ENCODE measurements at regions not wholly inside any gene's neighbourhood (a gene's known extent, or its start where the extent isn't known, plus 50 kb on each side); places are given as distances from the start of the nearest gene placed in this dataset.

- no peak overlapping the region for H3K4me2 ChIP-seq (replicated peaks; ENCODE audit: extremely low read depth, low read length, poor library complexity, severe bottlenecking)
- intact Hi-C loops (cut with micrococcal nuclease) = no loop called here
- Mint-ChIP-seq H3K27ac (no peak overlapping the region), H3K27me3 (ENCODE audit: low read depth in 3 of 3) (no peaks in the 10 kb centered on the region), H3K4me1 (no peaks in the 10 kb centered on the region), H3K9me3 (peaks cover 0 to 7% (median 1%) of the 10 kb centered on the region in 7 donors), H3K36me3 (no peaks in the 10 kb centered on the region), H3K4me3 (no peak overlapping the region)
- DNase-seq = no peak
- no peaks in the 10 kb centered on the region for H3K4me1 ChIP-seq (ENCODE audit: control insufficient read depth in 1 of 2, insufficient read depth in 2 of 2, low read length in 2 of 2)
- no peaks in the 10 kb centered on the region for H3K79me2 ChIP-seq (ENCODE audit: insufficient read depth, low read length)
- H3K9me3 ChIP-seq (replicated peaks in 1 of 2; ENCODE audit: control insufficient read depth in 1 of 2, insufficient read depth in 1 of 2, low read length in 2 of 2) = no peaks in the 10 kb centered on the region
- no peaks in the 10 kb centered on the region for H3K36me3 ChIP-seq (replicated peaks in 1 of 2; ENCODE audit: control insufficient read depth in 1 of 2, insufficient read depth in 2 of 2, low read length in 2 of 2)
- H2AFZ ChIP-seq (ENCODE audit: insufficient read depth, low read depth, low read length, poor library complexity, severe bottlenecking) = no peak overlapping the region
- no peak overlapping the region for H3K4me3 ChIP-seq (replicated peaks in 1 of 3; ENCODE audit: low read depth in 2 of 3, low read length in 3 of 3)
- H3K27me3 ChIP-seq (ENCODE audit: control insufficient read depth in 2 of 2, insufficient read depth in 2 of 2, low read length in 2 of 2) = no peaks in the 10 kb centered on the region
- TF ChIP-seq, protein P1, sequence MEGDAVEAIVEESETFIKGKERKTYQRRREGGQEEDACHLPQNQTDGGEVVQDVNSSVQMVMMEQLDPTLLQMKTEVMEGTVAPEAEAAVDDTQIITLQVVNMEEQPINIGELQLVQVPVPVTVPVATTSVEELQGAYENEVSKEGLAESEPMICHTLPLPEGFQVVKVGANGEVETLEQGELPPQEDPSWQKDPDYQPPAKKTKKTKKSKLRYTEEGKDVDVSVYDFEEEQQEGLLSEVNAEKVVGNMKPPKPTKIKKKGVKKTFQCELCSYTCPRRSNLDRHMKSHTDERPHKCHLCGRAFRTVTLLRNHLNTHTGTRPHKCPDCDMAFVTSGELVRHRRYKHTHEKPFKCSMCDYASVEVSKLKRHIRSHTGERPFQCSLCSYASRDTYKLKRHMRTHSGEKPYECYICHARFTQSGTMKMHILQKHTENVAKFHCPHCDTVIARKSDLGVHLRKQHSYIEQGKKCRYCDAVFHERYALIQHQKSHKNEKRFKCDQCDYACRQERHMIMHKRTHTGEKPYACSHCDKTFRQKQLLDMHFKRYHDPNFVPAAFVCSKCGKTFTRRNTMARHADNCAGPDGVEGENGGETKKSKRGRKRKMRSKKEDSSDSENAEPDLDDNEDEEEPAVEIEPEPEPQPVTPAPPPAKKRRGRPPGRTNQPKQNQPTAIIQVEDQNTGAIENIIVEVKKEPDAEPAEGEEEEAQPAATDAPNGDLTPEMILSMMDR (IDR thresholded peaks at IDR 0.05) = no peak
- H4K20me1 ChIP-seq (ENCODE audit: insufficient read depth, low read length) = no peaks in the 10 kb centered on the region
- no peak overlapping the region for H3K9ac ChIP-seq (ENCODE audit: insufficient read depth, low read length, poor library complexity, severe bottlenecking)
- no peak overlapping the region for H3K27ac ChIP-seq (ENCODE audit: low read depth in 1 of 2, low read length in 2 of 2)
These were observed 587.3 kb upstream of the GCFC2 start for GRCh38 chr2:76298041-76298440.

GRCh38 chr2:76296438-76296837 lies 585.7 kb upstream of the GCFC2 start:
- Histone ChIP-seq H3K36me3 (replicated peaks in 1 of 2; ENCODE audit: control insufficient read depth in 1 of 2, insufficient read depth in 2 of 2, low read length in 2 of 2) (no peaks in the 10 kb centered on the region), H3K27me3 (ENCODE audit: control insufficient read depth in 2 of 2, insufficient read depth in 2 of 2, low read length in 2 of 2) (no peaks in the 10 kb centered on the region), H3K4me3 (replicated peaks in 1 of 3; ENCODE audit: low read depth in 2 of 3, low read length in 3 of 3) (no peak overlapping the region), H3K4me2 (replicated peaks; ENCODE audit: extremely low read depth, low read length, poor library complexity, severe bottlenecking) (no peak overlapping the region), H3K4me1 (ENCODE audit: control insufficient read depth in 1 of 2, insufficient read depth in 2 of 2, low read length in 2 of 2) (no peaks in the 10 kb centered on the region), H3K27ac (ENCODE audit: low read depth in 1 of 2, low read length in 2 of 2) (no peak overlapping the region), H3K9ac (ENCODE audit: insufficient read depth, low read length, poor library complexity, severe bottlenecking) (no peak overlapping the region), H2AFZ (ENCODE audit: insufficient read depth, low read depth, low read length, poor library complexity, severe bottlenecking) (no peak overlapping the region), H3K9me3 (replicated peaks in 1 of 2; ENCODE audit: control insufficient read depth in 1 of 2, insufficient read depth in 1 of 2, low read length in 2 of 2) (no peaks in the 10 kb centered on the region), H3K79me2 (ENCODE audit: insufficient read depth, low read length) (no peaks in the 10 kb centered on the region), H4K20me1 (ENCODE audit: insufficient read depth, low read length) (no peaks in the 10 kb centered on the region)
- Mint-ChIP-seq H3K36me3 (no peaks in the 10 kb centered on the region), H3K27ac (no peak overlapping the region), H3K27me3 (ENCODE audit: low read depth in 3 of 3) (no peaks in the 10 kb centered on the region), H3K4me3 (no peak overlapping the region), H3K9me3 (peaks cover 0 to 3% (median 0%) of the 10 kb centered on the region in 7 donors), H3K4me1 (no peaks in the 10 kb centered on the region)
- TF ChIP-seq, protein P1 (IDR thresholded peaks at IDR 0.05) = no peak
- intact Hi-C loops (cut with micrococcal nuclease) = no loop called here
- no peak for DNase-seq
- 100% methylated on average over 1 of the region's 3 CpGs for WGBS (ENCODE audit: insufficient coverage)
